H9 (cell line): ENCODE measurements at regions not wholly inside any gene's neighbourhood (a gene's known extent, or its start where the extent isn't known, plus 50 kb on each side); places are given as distances from the start of the nearest gene placed in this dataset.

ENCODE experiments used
- DNase-seq: peaks from one replicate; pipeline ENCODE4 v3.0.0-alpha.2; 2017
- H2AFZ ChIP-seq: one replicate; pipeline ENCODE4 v1.6.1; 2013; ENCODE audit warnings: mild to moderate bottlenecking, low read length, control low read depth, moderate library complexity
- H2AK5ac ChIP-seq: 2 replicates; pipeline ENCODE4 v1.6.1; 2013; ENCODE audit warnings: low read length, control low read depth, mixed read lengths; ENCODE audit not compliant: insufficient read length
- H2BK120ac ChIP-seq: one replicate; pipeline ENCODE4 v1.6.1; 2013; ENCODE audit warnings: low read depth, mild to moderate bottlenecking, low read length, control low read depth, inconsistent platforms; ENCODE audit not compliant: poor library complexity, severe bottlenecking
- H2BK12ac ChIP-seq: 2 replicates; pipeline ENCODE4 v1.6.1; 2013; ENCODE audit warnings: low read length, control low read depth, mixed read lengths, low read depth; ENCODE audit not compliant: insufficient read length
- H2BK15ac ChIP-seq: 2 replicates; pipeline ENCODE4 v1.6.1; 2013; ENCODE audit warnings: low read depth, low read length, control low read depth
- H2BK20ac ChIP-seq: one replicate; pipeline ENCODE4 v1.6.1; 2013; ENCODE audit warnings: low read depth, mild to moderate bottlenecking, low read length, control low read depth, inconsistent platforms; ENCODE audit not compliant: poor library complexity, severe bottlenecking
- H2BK5ac ChIP-seq: 2 replicates; pipeline ENCODE4 v1.6.1; 2013; ENCODE audit warnings: low read length, control low read depth, mixed read lengths; ENCODE audit not compliant: insufficient read length
- H3K14ac ChIP-seq: 2 replicates; pipeline ENCODE4 v1.6.1; 2013; ENCODE audit warnings: low read length, control low read depth; ENCODE audit not compliant: insufficient read depth
- H3K18ac ChIP-seq: 2 replicates; pipeline ENCODE4 v1.6.1; 2013; ENCODE audit warnings: low read depth, mild to moderate bottlenecking, mixed read lengths, low read length, control low read depth; ENCODE audit not compliant: insufficient read length
- H3K23ac ChIP-seq: 2 replicates; pipeline ENCODE4 v1.6.1; 2013; ENCODE audit warnings: low read length, control low read depth, mixed read lengths, low read depth; ENCODE audit not compliant: insufficient read length
- H3K23me2 ChIP-seq: 2 replicates; pipeline ENCODE4 v1.6.1; 2013; ENCODE audit warnings: low read depth, mild to moderate bottlenecking, mixed read lengths, low read length, control low read depth; ENCODE audit not compliant: insufficient read length, poor library complexity, severe bottlenecking
- H3K27ac ChIP-seq: 2 replicates; pipeline ENCODE4 v1.5.1; 2013; ENCODE audit warnings: low read length, control low read depth, mixed read lengths, low read depth; ENCODE audit not compliant: insufficient read length
- H3K27me3 ChIP-seq: 2 replicates; pipeline ENCODE4 v1.6.1; 2013; ENCODE audit warnings: low read length, control low read depth, inconsistent platforms; ENCODE audit not compliant: insufficient read depth
- H3K4ac ChIP-seq: 2 replicates; pipeline ENCODE4 v1.6.1; 2013; ENCODE audit warnings: low read depth, mild to moderate bottlenecking, control low read depth, inconsistent platforms, low read length, moderate library complexity
- H3K4me1 ChIP-seq: 2 replicates; pipeline ENCODE4 v1.6.1; 2013; ENCODE audit warnings: low read length, control low read depth, inconsistent platforms; ENCODE audit not compliant: insufficient read depth
- H3K4me2 ChIP-seq: 2 replicates; pipeline ENCODE4 v1.6.1; 2013; ENCODE audit warnings: low read length, control low read depth, mixed read lengths; ENCODE audit not compliant: insufficient read length, insufficient read depth
- H3K56ac ChIP-seq: 2 replicates; pipeline ENCODE4 v1.6.1; 2013; ENCODE audit warnings: low read depth, mild to moderate bottlenecking, mixed read lengths, low read length, control low read depth; ENCODE audit not compliant: insufficient read length
- H3K79me1 ChIP-seq: 2 replicates; pipeline ENCODE4 v1.6.1; 2013; ENCODE audit warnings: low read depth, mild to moderate bottlenecking, moderate library complexity, low read length, control low read depth, inconsistent platforms; ENCODE audit not compliant: insufficient read depth, poor library complexity, severe bottlenecking
- H3K79me2 ChIP-seq: 2 replicates; pipeline ENCODE4 v1.6.1; 2013; ENCODE audit warnings: low read length, control low read depth, inconsistent platforms; ENCODE audit not compliant: insufficient read depth
- H3K9ac ChIP-seq: 2 replicates; pipeline ENCODE4 v1.6.1; 2013; ENCODE audit warnings: low read length, control low read depth, mixed read lengths; ENCODE audit not compliant: insufficient read length; ENCODE audit errors: extremely low read depth
- H3K9me3 ChIP-seq: one replicate; pipeline ENCODE4 v1.6.1; 2013; ENCODE audit warnings: low read depth, low read length, inconsistent platforms; ENCODE audit not compliant: control insufficient read depth
- H3T11ph ChIP-seq: one replicate; pipeline ENCODE4 v1.6.1; 2013; ENCODE audit warnings: mild to moderate bottlenecking, low read length, control low read depth, inconsistent platforms
- H4K20me1 ChIP-seq: one replicate; pipeline ENCODE4 v1.6.1; 2013; ENCODE audit not compliant: control insufficient read depth, insufficient read length, insufficient read depth
- H4K5ac ChIP-seq: 2 replicates; pipeline ENCODE4 v1.6.1; 2013; ENCODE audit warnings: low read depth, mild to moderate bottlenecking, mixed read lengths, low read length, control low read depth; ENCODE audit not compliant: insufficient read length
- H4K8ac ChIP-seq: replicated peaks from 2 replicates; pipeline ENCODE4 v1.6.1; 2013; ENCODE audit warnings: low read length, control low read depth, mixed read lengths, low read depth; ENCODE audit not compliant: insufficient read length
- H4K91ac ChIP-seq: 2 replicates; pipeline ENCODE4 v1.6.1; 2013; ENCODE audit warnings: low read depth, mild to moderate bottlenecking, moderate library complexity, mixed read lengths, low read length, control low read depth; ENCODE audit not compliant: insufficient read length
- H3K27ac Mint-ChIP-seq, 3 experiments: 2 replicates in 2 of 3; 3 replicates in 1 of 3; pipeline ENCODE4 v1.8.0; 2020 to 2021; ENCODE audit warnings: mixed read lengths in 3 of 3, mild to moderate bottlenecking in 1 of 3, moderate library complexity in 1 of 3
- H3K27me3 Mint-ChIP-seq: 2 replicates; pipeline ENCODE4 v1.8.0; 2021; ENCODE audit warnings: low read depth, mild to moderate bottlenecking, moderate library complexity, mixed read lengths
- H3K36me3 Mint-ChIP-seq, 3 experiments: 2 replicates in 2 of 3; 3 replicates in 1 of 3; pipeline ENCODE4 v1.8.0; 2020 to 2021; ENCODE audit warnings: low read depth in 3 of 3, mixed read lengths in 3 of 3; ENCODE audit not compliant: insufficient read depth in 1 of 3
- H3K4me1 Mint-ChIP-seq, 2 experiments: 2 replicates each; pipeline ENCODE4 v1.8.0; 2020; ENCODE audit warnings: mixed read lengths in 2 of 2
- H3K4me3 Mint-ChIP-seq, 2 experiments: 2 replicates in 1 of 2; 3 replicates in 1 of 2; pipeline ENCODE4 v1.8.0; 2020 to 2021; ENCODE audit warnings: mild to moderate bottlenecking in 2 of 2, mixed read lengths in 2 of 2, moderate library complexity in 1 of 2
- H3K9me3 Mint-ChIP-seq, 2 experiments: 2 replicates in 1 of 2; 3 replicates in 1 of 2; pipeline ENCODE4 v1.8.0; 2020; ENCODE audit warnings: mild to moderate bottlenecking in 2 of 2, mixed read lengths in 2 of 2, moderate library complexity in 1 of 2
- CTCF ChIP-seq: fragments of 200-600 bp; sonication (generic); conservative IDR thresholded peaks from 3 replicates; pipeline ENCODE4 v1.8.0; 2021; ENCODE audit warnings: antibody characterized with exemption, mild to moderate bottlenecking
- WGBS: extraction: QIAGEN DNeasy Blood & Tissue Kit; methylation state at CpG from one replicate; pipeline ENCODE4 v1.1.7; 2013; ENCODE audit warnings: missing lambda C conversion rate, low lambda C conversion rate, mixed read lengths; ENCODE audit not compliant: insufficient read length; ENCODE audit errors: extremely low coverage; 5-methylcytosine and 5-hydroxymethylcytosine counted together

- no peak overlapping the region for H2BK12ac ChIP-seq
- no peaks in the 10 kb centered on the region for H3K9me3 ChIP-seq
- no peak overlapping the region for H3K9ac ChIP-seq
- Mint-ChIP-seq H3K9me3 (no peaks in the 10 kb centered on the region), H3K36me3 (no peaks in the 10 kb centered on the region; a peak in 2 of 7 replicates), H3K27ac (no peak overlapping the region), H3K4me3 (no peak overlapping the region), H3K27me3 (no peaks in the 10 kb centered on the region; the same call in 1 of the 2 replicates), H3K4me1 (peaks cover 6 to 11% of the 10 kb centered on the region in 2 experiments; a peak in 2 of 4 replicates)
- H3K56ac ChIP-seq: no peak overlapping the region
- H4K8ac ChIP-seq: no peak overlapping the region
- H4K20me1 ChIP-seq: no peaks in the 10 kb centered on the region
- WGBS: no CpG with 5 or more reads among the region's 8 CpGs
- H3K23me2 ChIP-seq: no peaks in the 10 kb centered on the region
- H2BK5ac ChIP-seq: no peak overlapping the region
- no peak overlapping the region for H2BK15ac ChIP-seq
- no peak overlapping the region for H2AFZ ChIP-seq
- no peak overlapping the region for H4K91ac ChIP-seq
- no peak overlapping the region for H2BK120ac ChIP-seq
- no peak overlapping the region for H3K14ac ChIP-seq
- H3K79me2 ChIP-seq: no peaks in the 10 kb centered on the region
- H3K27ac ChIP-seq: no peak overlapping the region
- no peak overlapping the region for H3K4ac ChIP-seq
- H3K23ac ChIP-seq: no peak overlapping the region
- H2BK20ac ChIP-seq: no peak overlapping the region
- no peak overlapping the region for H2AK5ac ChIP-seq
- no peak overlapping the region for H4K5ac ChIP-seq
- H3K4me2 ChIP-seq: no peak overlapping the region
- H3K27me3 ChIP-seq: no peaks in the 10 kb centered on the region
- no peak overlapping the region for H3T11ph ChIP-seq
- H3K4me1 ChIP-seq: no peaks in the 10 kb centered on the region
- no peak for TF ChIP-seq CTCF
- no peak for DNase-seq
- H3K18ac ChIP-seq: no peak overlapping the region
- H3K79me1 ChIP-seq: no peaks in the 10 kb centered on the region
These were observed 173.2 kb downstream of the DIRAS2 start for GRCh38 chr9:90469435-90469834.
